ENCODE measurements at regions not wholly inside any gene's neighbourhood (a gene's known extent, or its start where the extent isn't known, plus 50 kb on each side); places are given as distances from the start of the nearest gene placed in this dataset.

GRCh38 chr16:82541103-82541502 is 85.7 kb upstream of the CDH13 start:
- in situ Hi-C loops (cut with HindIII; ENCODE audit: extremely low pct_ligation_motif_present, low pct_unique_long_range_greater_than_20kb) = no loop called here
- TF ChIP-seq RAD21 (CRISPR knock-in tag; IDR thresholded peaks at IDR 0.05) = no peak
- TF ChIP-seq ZFX (CRISPR knock-in tag; IDR thresholded peaks at IDR 0.05; ENCODE audit: low read depth) = no peak
- no peak for TF ChIP-seq DZIP1 (CRISPR knock-in tag; IDR thresholded peaks at IDR 0.05)
- no peak for TF ChIP-seq THYN1 (CRISPR knock-in tag; IDR thresholded peaks at IDR 0.05; ENCODE audit: borderline replicate concordance, low read depth)
- no peak for TF ChIP-seq MLX (CRISPR knock-in tag; IDR thresholded peaks at IDR 0.05)
- TF ChIP-seq NFE2L2 (IDR thresholded peaks at IDR 0.05; ENCODE audit: low read length) = no peak
- no peak for TF ChIP-seq ZNF335 (CRISPR knock-in tag; IDR thresholded peaks at IDR 0.05)
- no peak for TF ChIP-seq ZNF766 (CRISPR knock-in tag; IDR thresholded peaks at IDR 0.05; ENCODE audit: borderline replicate concordance)
- TF ChIP-seq ZNF580 (CRISPR knock-in tag; IDR thresholded peaks at IDR 0.05; ENCODE audit: borderline replicate concordance, low read depth) = no peak
- no peak for TF ChIP-seq E2F5 (CRISPR knock-in tag; conservative IDR thresholded peaks at IDR 0.05)
- TF ChIP-seq TCF7 (IDR thresholded peaks at IDR 0.05; ENCODE audit: low read depth) = no peak
- TF ChIP-seq HMG20B (CRISPR knock-in tag; conservative IDR thresholded peaks at IDR 0.05) = no peak
- no peak for TF ChIP-seq PHF5A (CRISPR knock-in tag; IDR thresholded peaks at IDR 0.05; ENCODE audit: low read depth, unreplicated experiment)
- TF ChIP-seq PAWR (CRISPR knock-in tag; IDR thresholded peaks at IDR 0.05; ENCODE audit: borderline replicate concordance) = no peak
- no peak for TF ChIP-seq ZBTB2 (CRISPR knock-in tag; IDR thresholded peaks at IDR 0.05; ENCODE audit: low read depth)
- TF ChIP-seq CREM (IDR thresholded peaks at IDR 0.05) = no peak
- no peak for TF ChIP-seq CREM (CRISPR knock-in tag; IDR thresholded peaks at IDR 0.05)
- no peak for TF ChIP-seq SKI (IDR thresholded peaks at IDR 0.05; ENCODE audit: partially characterized antibody)
- no peak for TF ChIP-seq SRY (CRISPR knock-in tag; IDR thresholded peaks at IDR 0.05)
- TF ChIP-seq TEAD2 (CRISPR knock-in tag; IDR thresholded peaks at IDR 0.05) = no peak
- TF ChIP-seq ZFP1 (CRISPR knock-in tag; IDR thresholded peaks at IDR 0.05) = no peak
- FAIRE-seq = no peak

More at GRCh38 chr16:82541103-82541502, 85.7 kb upstream of the CDH13 start:
- no peaks in the 10 kb centered on the region for H3K79me2 ChIP-seq (ENCODE audit: insufficient read depth, low read length)
- H3K9me3 ChIP-seq (ENCODE audit: low read length) = peaks cover 14% of the 10 kb centered on the region; the same call in 1 of the 2 replicates
- BruUV-seq (replicated peaks) = no TSS peak
- ChIA-PET CTCF (ENCODE audit: low intra/inter-chr PET ratio, low total read pairs) (no interaction called here), POLR2A (no interaction called here)
- H3K9ac ChIP-seq (ENCODE audit: insufficient read depth, low read depth, low read length) = no peak overlapping the region
- no peaks in the 10 kb centered on the region; a peak in 1 of 5 replicates for H3K36me3 ChIP-seq (replicated peaks in 1 of 2; ENCODE audit: control insufficient read depth in 1 of 2, insufficient read depth in 2 of 2, low read length in 2 of 2)
- intact Hi-C loops (cut with micrococcal nuclease; ENCODE audit: unreplicated experiment) = no loop called here
- H3K4me1 ChIP-seq (ENCODE audit: insufficient read depth, low read length) = no peaks in the 10 kb centered on the region
- no peak overlapping the region for H2AFZ ChIP-seq (ENCODE audit: low read length)
- H3K4me2 ChIP-seq (ENCODE audit: low read depth, low read length) = no peak overlapping the region
- ATAC-seq = no peak
- no peaks in the 10 kb centered on the region for H4K20me1 ChIP-seq (ENCODE audit: insufficient read depth, low read length)
- DNase-seq (ENCODE audit: low spot score) = no peak
- no peak overlapping the region for H3K27ac ChIP-seq (ENCODE audit: extremely low read length, insufficient read depth, low read length)
- peaks cover 0 to 3% of the 10 kb centered on the region in 2 experiments; a peak in 2 of 5 replicates for H3K27me3 ChIP-seq (ENCODE audit: control insufficient read depth in 1 of 2, insufficient read depth in 2 of 2, low read length in 2 of 2)
- H3K4me3 ChIP-seq (replicated peaks in 1 of 3; ENCODE audit: insufficient read depth in 1 of 3, low read depth in 2 of 3, low read length in 3 of 3) = no peak overlapping the region
- 29% methylated on average over 5 of the region's 5 CpGs for WGBS (ENCODE audit: low lambda C conversion rate)
